CD4-positive, alpha-beta T cell treated with Interleukin-17A for 4 hours (primary cell): ENCODE measurements at regions not wholly inside any gene's neighbourhood (a gene's known extent, or its start where the extent isn't known, plus 50 kb on each side); places are given as distances from the start of the nearest gene placed in this dataset.

Experiments used
- DNase-seq: peaks from one replicate; pipeline ENCODE4 v3.0.0-alpha.2; 2020; ENCODE audit warnings: mixed read lengths

DNA sequence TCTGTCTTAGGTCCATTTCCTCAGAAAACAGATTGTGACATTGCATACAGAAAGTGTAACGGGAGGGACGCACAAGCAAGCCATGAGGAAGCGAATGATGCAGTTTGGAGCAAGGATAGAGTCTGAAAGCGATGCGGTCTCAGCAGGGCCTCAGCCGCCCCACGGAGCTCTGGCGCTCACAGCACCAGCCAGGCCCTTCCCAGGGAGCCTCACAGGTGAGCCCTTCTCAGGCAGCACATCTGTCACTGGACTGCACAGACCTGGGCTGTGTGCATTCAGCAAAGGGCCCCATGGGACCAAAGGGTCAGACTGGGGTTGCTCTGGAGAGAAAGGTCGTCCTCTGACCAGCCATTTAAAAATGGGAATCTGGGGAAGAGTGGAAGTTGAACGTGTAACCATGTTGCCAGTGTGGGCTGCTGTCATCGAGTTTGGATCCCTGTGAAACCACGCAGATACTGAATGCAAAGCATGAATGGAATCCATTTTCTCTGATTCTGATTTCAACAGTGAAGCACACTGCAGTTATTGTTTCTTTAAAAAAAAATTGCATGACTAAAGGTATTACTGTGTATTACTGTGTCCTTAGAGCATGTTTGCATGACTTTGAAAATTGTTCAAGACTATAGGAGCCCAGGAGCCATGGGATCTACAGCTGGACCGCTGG, 350.0 kb upstream of the AKR1E2 start:
- no peak for DNase-seq

DNA sequence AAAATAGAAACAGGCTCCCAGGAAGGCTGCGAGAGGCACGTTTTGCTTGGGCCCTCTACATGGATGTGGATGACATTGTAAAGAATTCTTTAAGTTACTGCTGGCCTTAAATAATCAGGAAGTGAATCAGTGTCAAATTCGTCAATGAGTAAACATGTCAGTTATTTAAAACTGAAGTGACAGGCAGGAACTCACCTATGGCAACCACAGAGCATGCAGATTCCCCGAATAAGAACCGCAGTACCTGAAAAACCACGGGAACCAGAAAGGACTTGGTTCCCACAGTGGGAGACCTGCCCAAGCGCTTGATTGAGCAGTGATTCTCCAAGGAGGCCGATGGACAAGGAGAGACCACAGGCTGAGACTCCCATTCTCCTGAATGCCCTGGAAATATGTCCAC, 351.2 kb upstream of the AKR1E2 start:
- DNase-seq: no peak

DNA sequence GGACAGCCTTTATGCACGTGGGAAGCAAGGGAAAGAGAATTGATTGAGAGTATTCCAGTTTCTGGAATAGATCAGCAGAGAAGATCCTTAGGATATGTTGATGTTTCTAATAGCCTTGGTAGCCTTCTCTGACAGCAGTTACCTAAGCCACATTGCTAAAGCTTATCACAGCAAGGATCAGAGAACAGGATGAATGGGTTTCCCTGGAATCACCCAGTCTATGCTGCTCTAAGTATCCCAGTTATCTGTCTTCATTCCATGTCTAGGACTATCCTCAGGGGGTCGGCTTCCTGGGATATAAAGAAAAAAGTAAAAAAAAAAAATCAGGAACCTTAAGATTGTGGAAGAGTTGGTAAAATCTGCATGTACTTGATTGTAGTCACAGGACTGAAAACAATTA, 352.0 kb upstream of the AKR1E2 start:
- DNase-seq: no peak

DNA sequence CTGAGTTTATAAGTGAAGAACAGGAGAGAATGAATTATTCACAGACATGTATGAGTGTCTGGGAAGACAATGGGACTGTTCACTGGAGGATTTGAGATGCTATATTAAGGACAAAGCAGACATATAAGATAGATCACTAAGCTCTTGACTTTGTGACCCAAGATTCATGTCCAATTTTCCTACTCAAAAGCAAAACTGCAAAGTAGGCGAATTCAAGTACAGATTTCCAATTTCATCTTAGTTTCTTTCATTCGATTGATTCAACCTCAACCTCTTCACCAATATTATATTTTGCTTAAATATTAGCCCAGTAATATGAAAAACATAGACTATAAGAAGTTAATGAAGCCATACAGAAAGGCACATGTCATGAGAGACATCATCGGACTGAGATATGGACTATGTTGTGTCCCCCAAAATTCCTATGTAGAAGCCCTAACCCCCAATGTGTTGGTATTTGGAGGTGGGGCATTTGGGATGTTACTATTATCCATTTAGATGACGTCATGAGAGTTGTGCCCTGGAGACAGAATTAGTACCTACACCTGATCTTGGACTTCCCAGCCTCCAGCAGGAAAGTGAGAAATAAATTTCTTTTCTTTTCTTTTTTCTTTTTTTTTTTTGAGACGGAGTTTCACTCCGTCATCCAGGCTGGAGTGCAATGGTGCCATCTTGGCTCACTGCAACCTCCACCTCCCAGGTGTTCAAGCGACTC, 353.7 kb upstream of the AKR1E2 start:
- no peak for DNase-seq

DNA sequence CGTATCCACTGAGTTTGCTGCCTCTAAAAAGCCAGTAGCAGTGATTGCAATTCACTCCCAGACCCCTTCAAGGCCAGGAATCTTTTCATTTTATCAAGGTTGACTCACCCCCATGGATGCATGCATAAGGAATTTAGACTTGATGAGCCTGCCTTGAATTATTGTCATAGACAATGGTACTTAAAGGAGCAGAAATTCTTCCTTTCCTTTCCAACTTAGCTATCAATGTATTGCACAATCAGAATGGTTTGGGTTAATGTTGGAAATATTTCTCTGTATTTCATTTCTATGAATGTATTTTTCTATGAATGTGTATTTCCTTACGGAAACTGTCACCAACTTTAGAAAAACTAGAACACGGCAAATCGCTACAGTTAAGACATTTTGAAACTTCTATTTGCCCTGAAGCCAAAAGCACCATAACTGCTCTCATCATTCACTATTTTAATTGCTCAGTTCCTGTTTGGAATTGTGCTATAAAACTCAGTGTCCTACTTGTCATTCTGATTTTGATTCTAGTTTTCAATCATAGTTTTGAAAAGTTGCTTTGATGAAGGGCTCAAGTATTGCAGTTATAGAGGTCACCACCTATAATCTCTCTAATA, 355.7 kb upstream of the AKR1E2 start:
- DNase-seq: no peak

DNA sequence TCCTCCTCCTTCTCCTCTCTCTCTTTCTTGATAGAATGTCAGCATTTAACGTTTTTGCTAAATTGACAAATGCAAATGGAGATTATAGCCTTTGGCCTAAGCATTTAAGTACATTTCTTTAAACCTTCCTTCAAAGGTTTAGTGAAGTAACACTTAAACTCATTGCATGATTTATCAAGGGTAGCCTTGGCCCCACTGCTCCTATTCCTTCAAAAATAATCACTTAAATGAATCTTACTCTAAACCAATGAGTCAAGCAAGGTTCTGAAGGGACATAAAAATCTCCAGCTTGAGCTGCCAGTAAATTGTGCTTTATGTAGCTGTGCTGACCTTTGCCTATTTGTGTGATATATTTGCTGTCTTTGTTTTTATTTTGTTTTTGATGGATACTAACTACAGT, 358.5 kb upstream of the AKR1E2 start:
- no peak for DNase-seq

DNA sequence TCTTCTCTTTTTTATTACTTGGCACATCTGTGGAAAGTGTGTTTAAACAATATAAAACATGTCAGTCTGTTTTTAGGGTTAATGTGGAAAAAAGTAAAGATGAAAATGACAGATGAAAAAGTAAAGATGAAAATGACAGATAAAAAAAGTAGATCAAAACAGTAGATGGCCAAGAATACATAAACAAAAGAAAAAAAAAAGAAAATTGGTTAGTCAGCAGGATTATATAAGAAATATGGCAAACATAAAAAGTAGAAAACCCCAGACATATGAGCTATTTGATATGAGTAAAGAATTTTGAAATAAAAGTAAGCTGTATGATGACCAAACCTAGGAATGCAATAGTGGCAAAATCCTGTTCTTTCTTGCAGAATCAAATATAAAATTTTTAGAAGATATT, 365.7 kb upstream of the AKR1E2 start:
- no peak for DNase-seq

DNA sequence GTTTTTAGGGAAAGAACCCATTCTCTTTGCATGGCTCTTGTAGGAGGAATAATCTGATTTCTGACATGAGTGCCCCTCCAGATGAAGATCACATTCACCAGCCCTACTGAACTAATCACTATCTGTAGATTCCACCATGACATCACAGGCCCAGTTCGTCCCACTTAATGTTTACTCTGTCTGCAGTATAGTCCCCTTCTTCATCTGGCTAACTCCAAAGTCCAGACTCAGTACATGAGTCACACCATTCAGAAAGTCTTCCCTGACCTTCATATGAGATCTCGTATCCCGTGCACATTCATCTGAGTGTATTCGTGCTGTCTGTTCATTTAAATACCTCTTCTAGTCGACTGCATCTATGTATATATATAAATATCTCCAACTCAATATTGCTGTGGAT, 366.5 kb upstream of the AKR1E2 start:
- DNase-seq: no peak

DNA sequence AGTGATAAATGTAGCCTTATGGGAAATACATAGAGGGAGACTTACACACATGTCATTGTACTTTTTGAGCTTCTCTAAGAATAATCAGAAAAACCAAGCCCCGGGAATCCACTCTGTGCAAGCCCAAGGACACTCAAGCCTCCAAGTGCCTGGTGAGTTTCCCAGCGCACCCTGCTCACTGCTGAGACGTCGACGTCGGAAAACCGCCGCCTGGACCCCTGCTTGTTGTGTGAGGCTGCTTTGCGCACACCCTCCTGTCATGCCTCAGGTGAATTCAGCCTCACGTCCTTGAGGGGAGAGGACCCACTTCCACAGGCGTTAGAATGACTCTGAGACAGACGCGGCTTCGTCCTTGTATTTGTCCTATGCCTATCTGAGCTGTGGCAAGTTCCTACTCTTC, 368.4 kb upstream of the AKR1E2 start:
- DNase-seq: no peak

DNA sequence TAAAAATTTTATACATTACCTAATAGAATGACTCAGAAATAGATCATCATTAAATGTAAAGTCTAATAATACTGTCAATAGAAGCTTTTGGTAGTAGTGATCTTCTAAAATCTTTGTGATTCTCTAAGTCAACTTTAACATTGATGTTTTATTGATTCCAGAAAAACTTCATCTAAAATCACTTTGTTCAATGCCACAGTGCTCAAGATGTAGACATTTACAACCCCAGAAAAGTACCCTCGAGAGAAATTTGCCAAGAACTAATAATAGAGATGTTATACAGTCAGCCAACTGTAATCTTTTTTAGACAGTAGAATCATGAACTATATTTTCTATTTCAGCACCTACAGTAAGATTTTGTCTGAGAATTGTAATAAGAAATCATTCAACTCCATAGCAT, 369.2 kb upstream of the AKR1E2 start:
- no peak for DNase-seq

DNA sequence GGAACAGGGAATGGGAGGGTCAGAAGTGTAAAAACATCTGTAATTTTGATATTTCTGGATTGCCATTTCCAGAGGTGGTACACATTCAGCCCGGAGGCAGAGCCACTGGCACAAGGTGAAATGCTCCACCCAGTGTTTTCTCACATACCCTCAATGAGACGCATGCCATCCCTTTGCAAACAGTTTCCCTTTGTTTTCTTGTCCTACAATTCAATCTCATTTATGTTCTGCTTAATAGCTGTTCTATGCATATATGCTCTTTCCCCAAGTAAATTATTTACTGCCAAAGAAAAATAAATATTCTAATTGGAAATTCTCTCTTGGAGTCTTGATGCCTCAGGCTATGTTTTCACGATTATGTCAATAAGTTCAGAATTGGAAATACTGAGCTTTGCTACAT, 369.7 kb upstream of the AKR1E2 start:
- DNase-seq: no peak

DNA sequence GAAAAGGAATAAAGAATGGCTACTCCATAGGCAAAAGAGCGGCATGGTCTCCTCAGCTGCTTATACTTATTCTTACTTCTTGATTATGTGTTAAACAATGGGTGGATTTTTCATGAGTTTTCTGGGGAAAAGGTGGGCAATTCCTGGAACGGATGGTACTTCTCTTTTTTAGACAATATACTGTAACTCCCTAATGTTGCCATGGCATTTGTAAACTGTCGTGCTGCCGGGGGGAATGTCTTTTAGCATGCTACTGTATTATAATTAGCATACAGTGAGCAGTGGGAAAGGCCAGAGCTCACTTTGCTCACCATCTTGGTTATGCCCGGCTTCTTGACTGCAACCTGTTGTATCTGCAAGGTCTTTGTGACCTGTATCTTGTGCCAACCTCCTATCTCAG, 372.1 kb upstream of the AKR1E2 start:
- DNase-seq: no peak

DNA sequence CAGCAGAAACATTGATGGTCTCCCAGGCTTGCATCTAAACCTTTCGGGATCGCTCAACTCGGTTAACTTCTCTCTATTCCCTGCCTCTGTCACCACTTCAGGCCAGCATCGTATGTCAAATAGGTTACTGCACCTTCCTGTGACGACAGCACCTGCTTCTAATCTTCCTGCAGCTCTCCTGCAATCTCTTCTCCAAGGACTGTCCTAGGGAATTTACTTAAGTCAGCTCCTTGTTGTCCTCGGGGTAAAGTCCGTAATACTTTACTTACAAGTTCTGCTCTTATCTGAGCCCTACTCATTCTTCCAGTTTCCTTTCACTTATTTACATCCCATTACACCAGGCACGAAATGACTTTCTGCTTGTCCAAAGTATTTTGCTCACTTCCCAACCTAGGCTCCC, 372.7 kb upstream of the AKR1E2 start:
- no peak for DNase-seq

DNA sequence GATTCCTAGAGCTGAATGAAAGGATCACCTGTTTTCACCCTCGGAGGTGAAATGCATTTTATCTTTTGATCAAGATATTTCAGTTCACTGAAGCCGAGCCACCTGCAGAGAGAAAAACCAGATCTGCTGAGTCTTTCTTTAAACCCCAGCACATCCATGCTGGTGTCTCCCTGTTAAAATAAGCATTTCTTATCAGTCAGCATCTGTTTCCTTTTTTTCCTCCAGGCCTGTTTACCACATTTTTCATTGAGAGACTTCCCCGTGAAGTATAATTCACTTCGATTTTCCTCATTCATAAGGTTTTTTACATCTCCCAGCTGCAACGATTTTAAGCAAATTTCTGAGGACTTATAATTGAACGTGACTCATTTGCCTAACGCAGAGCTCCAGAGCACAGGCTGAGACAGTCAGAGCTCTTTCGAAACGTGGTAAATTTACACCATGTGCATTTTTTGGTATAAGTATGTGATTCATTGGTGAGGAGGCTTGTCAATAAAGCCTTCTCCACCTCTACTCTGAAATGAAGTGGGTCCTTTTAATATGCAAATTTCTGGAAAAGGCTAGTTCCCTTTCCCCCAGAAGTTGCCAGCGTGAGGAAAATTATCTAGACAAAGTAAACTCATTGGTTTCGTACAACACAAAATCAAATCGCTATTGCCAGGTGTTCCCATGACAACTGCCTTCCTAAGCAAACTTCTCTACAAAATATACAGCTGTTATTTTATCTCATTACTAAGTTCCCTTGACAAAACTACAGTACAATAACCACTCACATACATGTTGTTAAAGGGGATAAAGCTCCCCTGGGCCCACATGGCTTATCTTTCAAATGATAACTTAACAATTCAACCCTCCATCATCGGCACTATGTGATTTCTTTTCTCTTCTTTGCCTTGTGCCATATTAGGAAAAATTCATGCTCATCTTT, 374.8 kb upstream of the AKR1E2 start:
- DNase-seq: no peak

DNA sequence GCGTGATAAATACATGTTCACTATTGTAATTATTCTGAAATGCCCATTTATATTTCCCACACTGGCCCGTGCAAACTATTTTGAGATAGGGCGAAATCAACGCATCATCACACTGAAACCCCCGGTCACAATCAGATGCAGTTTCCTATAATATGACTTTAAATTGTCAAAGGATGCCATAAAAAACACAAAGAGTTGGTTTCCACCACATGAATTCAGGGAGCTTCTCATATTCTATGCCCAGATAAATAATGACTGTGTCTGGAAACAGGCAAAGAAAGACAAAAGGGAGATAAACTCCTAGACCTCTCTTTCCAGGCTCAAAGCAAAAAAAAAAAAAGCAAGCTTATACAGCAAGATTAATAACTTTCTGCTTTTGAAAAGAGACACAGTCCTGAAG, 375.8 kb upstream of the AKR1E2 start:
- DNase-seq: no peak

DNA sequence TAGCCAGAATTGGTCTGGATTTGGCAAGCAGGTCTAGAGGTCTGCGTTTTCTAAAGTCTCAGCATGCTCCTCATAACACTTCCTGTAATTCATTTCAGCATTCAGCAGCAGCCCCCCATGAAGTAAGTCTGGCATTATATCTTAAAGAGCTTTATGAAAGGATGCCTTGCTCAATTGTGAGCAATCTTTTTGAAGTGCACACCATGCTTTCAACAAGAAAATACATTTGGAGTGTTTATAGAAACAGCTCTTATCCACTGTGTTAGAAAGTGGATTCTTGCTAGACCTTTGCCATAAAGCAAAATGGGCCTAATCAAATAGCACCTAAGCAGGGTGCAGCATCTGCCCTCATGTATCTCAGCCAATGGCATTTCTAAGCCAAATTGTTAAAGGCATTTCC, 378.0 kb upstream of the AKR1E2 start:
- no peak for DNase-seq

DNA sequence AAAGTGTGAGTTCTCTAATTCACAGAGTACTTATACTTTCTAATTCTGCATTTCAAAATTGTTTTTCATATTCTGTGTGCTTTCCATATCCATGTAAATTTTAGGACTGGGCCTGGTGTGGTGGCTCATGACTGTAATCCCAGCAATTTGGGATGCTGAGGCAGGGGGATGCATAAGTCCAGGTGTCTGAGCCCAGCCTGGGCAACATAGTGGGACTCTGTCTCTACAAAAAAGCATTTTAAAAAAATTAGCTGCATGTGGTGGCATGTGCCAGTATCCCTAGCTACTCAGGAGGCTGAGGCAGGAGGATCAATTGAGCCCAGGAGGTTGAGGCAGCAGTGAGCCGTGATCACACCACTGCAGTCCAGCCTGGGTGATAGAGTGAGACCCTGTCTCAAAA, 382.6 kb upstream of the AKR1E2 start:
- no peak for DNase-seq

DNA sequence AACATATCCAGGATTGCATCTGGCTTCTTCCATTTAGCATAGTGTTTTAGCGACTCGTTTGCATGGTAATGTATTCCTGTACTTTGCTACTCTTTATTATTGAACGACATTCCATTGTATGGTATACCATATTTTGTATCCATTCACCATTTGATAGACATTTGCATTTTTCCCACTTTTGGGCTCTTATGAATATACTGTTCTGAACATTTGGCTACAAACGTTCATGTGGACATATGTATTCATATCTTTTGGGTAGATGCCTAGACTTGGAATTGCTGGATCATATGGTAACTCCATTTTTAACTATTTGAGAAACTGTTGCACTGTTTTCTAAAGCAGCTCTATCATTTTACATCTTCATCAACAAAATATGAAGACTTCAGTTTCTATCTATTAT, 383.7 kb upstream of the AKR1E2 start:
- no peak for DNase-seq

DNA sequence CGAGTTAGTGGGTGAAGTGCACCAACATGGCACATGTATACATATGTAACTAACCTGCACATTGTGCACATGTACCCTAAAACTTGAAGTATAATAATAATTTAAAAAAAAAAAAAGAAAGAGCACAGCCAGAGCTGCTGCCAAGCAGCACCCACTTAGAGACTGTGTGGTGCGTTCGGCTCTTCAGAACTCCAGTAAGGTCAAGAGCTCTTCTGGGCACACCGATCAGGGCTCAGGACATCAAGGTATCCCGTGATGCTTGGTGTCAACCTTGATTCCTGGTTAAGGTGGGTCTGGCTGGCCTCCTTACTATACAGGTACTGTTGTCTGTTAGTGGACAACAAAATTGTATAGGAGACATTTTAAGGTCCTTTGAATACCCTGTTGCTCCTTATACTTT, 385.7 kb upstream of the AKR1E2 start:
- DNase-seq: no peak

DNA sequence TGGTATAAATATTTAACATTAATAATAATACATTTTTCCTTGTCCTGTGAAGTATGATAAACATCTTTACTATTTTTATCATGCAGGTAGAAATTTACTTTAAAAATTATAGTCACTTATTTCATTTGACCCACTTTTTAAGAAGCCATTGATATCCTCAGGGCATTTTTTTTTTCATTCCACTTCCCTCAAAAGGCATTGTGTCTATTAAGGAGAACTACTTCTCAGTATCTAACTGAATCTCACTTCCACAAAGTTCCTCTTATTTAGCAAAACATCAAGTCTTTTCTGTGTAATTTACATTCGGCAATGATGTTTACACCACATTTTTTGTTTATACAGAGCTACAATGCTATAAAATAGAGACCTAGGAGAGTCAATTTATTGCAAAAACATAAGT, 388.2 kb upstream of the AKR1E2 start:
- no peak for DNase-seq

DNA sequence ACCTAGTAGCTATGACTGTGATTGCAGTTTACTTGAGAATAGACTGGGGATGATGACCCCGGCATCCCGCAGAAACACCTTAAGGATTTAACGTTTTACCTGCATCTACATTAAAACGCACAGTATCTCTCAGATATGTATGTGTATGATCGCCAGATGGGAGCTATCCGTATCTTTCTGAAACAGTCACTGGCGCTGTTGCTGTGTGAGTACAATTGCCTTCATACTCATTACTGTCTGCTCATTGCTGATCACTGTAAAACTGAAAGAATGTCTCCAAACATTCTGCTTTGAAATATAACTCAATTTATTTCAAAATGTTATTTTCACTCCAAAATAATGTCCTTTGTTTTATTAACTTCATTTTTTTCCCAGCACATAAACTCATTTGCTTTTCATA, 388.9 kb upstream of the AKR1E2 start:
- no peak for DNase-seq

DNA sequence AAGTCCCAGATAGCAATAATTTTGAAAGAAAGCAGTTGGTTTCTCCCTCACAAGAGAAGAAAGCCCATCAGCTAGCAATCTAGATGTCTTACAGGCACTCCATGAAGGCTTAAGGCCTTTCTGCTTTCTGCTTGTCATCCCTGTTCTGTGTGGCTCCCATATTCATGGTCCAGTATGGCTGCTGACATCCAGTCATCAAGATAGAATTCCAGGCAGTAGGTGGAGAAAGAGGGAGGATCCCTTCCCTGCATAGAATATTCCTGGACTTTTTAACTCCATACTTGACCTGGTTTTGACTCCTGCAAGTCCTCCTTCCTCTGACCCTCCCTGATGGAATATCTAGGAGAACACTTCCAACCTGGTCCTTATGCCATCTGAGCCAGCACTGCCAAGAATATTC, 389.9 kb upstream of the AKR1E2 start:
- DNase-seq: no peak

DNA sequence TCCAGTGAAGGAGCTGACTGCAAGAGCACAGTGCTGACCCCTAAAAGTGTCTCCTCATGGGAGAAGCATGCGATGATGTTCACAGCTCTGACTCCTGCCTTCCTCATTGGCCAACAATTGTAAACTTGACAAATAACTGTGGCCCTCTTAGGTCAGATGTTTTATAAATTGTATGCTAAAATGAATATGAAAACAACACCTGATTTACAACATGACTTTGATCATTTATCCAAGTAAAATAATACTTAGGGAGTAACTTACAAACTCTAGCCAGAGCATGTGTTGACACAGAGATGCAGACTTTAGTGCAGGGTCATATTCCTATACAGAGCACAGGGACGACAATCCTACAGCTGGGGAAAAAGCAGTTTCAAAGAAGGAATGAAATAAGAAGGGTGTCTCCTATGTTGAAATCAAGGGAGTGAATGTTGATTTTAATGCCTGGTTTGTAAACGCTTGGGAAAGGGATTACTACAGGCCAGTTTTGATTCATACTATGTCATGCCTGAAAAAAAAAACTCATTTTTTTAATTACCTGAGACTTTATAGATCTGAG, 391.4 kb upstream of the AKR1E2 start:
- DNase-seq: no peak
